Umbilical cord (tissue), 1 donor: ENCODE measurements at regions not wholly inside any gene's neighbourhood (a gene's known extent, or its start where the extent isn't known, plus 50 kb on each side); places are given as distances from the start of the nearest gene placed in this dataset.

Experiments used
- DNase-seq: peaks from one replicate; pipeline ENCODE4 v3.0.0-alpha.2; 2015; ENCODE audit warnings: low spot score

GRCh38 chr5:71996789-71997188 is 110.5 kb upstream of the MAP1B start:
- DNase-seq: no peak

- no peak for DNase-seq
Measured at GRCh38 chr5:71998746-71999145, 108.5 kb upstream of the MAP1B start.

GRCh38 chr5:72000707-72001106 is 106.6 kb upstream of the MAP1B start:
- no peak for DNase-seq

- no peak for DNase-seq
Measured at GRCh38 chr5:72005671-72006070, 101.6 kb upstream of the MAP1B start.

- peak; percentile 27 for DNase-seq
Measured at GRCh38 chr5:72006361-72006760, 100.9 kb upstream of the MAP1B start.

GRCh38 chr5:72007336-72008111 is 99.8 kb upstream of the MAP1B start:
- DNase-seq: no peak

GRCh38 chr5:72009280-72009679 is 98.0 kb upstream of the MAP1B start:
- DNase-seq: no peak

- no peak for DNase-seq
Measured at GRCh38 chr5:72010430-72010829, 96.8 kb upstream of the MAP1B start.

- DNase-seq: no peak
Measured at GRCh38 chr5:72012906-72013305, 94.4 kb upstream of the MAP1B start.

GRCh38 chr5:72013766-72014624 is 93.3 kb upstream of the MAP1B start:
- peak; percentile 95 for DNase-seq

GRCh38 chr5:72015103-72015548 is 92.1 kb upstream of the MAP1B start:
- peak; percentile 80 for DNase-seq

GRCh38 chr5:72018143-72018803 is 89.0 kb upstream of the MAP1B start:
- DNase-seq: no peak

- no peak for DNase-seq
Measured at GRCh38 chr5:72020161-72020983, 86.9 kb upstream of the MAP1B start.

GRCh38 chr5:72021651-72022357 is 85.5 kb upstream of the MAP1B start:
- DNase-seq: no peak

- no peak for DNase-seq
Measured at GRCh38 chr5:72028382-72028781, 78.9 kb upstream of the MAP1B start.

GRCh38 chr5:72030237-72030636 is 77.0 kb upstream of the MAP1B start:
- DNase-seq: no peak

GRCh38 chr5:72032788-72033187 is 74.5 kb upstream of the MAP1B start:
- no peak for DNase-seq

GRCh38 chr5:72034770-72035169 is 72.5 kb upstream of the MAP1B start:
- DNase-seq: no peak

GRCh38 chr5:72035831-72036230 is 71.4 kb upstream of the MAP1B start:
- DNase-seq: no peak

- peak; percentile 48 for DNase-seq
Measured at GRCh38 chr5:72036951-72037350, 70.3 kb upstream of the MAP1B start.

- DNase-seq: no peak
Measured at GRCh38 chr5:72040513-72040912, 66.8 kb upstream of the MAP1B start.
